ENCODE measurements at regions not wholly inside any gene's neighbourhood (a gene's known extent, or its start where the extent isn't known, plus 50 kb on each side); places are given as distances from the start of the nearest gene placed in this dataset.

DNA sequence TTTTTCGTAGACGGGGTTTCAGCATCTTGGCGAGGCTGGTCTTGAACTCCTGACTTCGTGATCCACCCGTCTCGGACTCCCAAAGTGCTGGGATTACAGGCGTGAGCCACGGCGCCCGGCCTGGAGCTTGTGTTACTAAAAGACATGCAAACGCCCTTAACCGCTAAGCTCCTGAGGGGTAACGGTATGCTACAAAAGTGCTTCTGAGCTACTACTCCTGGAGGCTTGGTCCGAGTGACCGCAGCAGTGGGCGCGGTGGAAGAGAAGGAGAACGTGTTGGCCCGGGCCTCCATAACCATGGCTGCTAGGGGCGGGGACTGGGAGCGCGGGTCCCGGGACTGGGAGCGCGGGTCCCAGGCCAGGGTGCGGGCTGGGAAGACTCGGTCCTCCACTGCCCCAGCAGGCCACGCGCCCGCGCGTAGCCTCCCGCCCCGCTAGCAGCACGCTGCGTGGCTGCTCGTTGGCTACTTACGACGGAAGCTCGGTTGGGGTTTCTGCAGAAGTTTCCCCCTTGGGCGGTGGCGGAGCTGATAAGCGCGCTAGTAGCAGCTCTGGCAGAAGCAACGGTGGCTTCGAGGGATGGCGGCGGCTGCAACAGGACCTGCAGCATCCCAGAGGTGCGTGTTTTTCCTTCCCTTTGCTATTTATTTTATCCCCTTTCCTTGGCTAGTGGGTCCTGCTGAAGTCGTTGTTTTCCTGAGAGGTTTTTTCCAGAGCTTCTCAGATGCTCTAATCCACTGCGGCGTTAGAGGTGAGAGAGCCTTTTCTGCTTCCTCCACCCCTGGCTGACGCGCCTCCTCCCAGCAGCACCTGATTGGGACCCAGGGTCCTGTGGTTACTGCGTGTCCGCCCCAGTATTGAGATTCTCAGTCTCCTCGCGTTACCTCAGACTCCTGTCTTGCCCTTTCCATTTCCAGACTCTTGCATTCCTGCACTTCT is 69.2 kb upstream of the CCDC180 start:
- DNase-seq (ENCODE audit: low spot score), result peak; percentile 90
- peak overlapping the region; percentile 71 for H3K4me2 ChIP-seq
- TF ChIP-seq ZNF331 (CRISPR knock-in tag; IDR thresholded peaks at IDR 0.05; ENCODE audit: low read depth) (no peak), CREB1 (CRISPR knock-in tag; IDR thresholded peaks at IDR 0.05; ENCODE audit: low read depth) (peak; percentile 57), POLR2AphosphoS5 (IDR thresholded peaks at IDR 0.05; ENCODE audit: low read depth) (peak; percentile 58; the same call in 1 of the 2 replicates), REST (IDR thresholded peaks at IDR 0.05; ENCODE audit: unreplicated experiment) (no peak), CTCF (conservative IDR thresholded peaks at IDR 0.05; ENCODE audit: low read depth in 2 of 2) (no peak), ETS1 (IDR thresholded peaks at IDR 0.05) (no peak), ZNF114 (CRISPR knock-in tag; IDR thresholded peaks at IDR 0.05) (peak; percentile 18; the same call in 1 of the 2 replicates)
- Mint-ChIP-seq H3K4me1 (peaks cover 34% of the 10 kb centered on the region), H3K9me3 (no peaks in the 10 kb centered on the region; the same call in 2 of the 3 replicates), H3K27me3 (ENCODE audit: insufficient read depth, low read depth, poor library complexity) (peaks cover 13% of the 10 kb centered on the region), H3K4me3 (peak overlapping the region; percentile 98), H3K27ac (peak overlapping the region; percentile 100), H3K36me3 (ENCODE audit: low read depth) (peaks cover 14% of the 10 kb centered on the region; the same call in 2 of the 3 replicates)
- 0 out of 2 replicates have a peak, but pooled peaks cover 5% of the 10 kb centered on the region for H3K9me2 ChIP-seq (ENCODE audit: insufficient read depth)
- peaks cover 10% of the 10 kb centered on the region for H3K4me1 ChIP-seq (ENCODE audit: insufficient read depth)
- H3K4me3 ChIP-seq, result peak overlapping the region; percentile 94
- no peaks in the 10 kb centered on the region for H3K27me3 ChIP-seq (ENCODE audit: insufficient read depth)
- peak overlapping the region; percentile 91; the same call in 1 of the 2 replicates for H2AFZ ChIP-seq
- ATAC-seq, result peak; percentile 93
- peak overlapping the region; percentile 96 for H3K27ac ChIP-seq (ENCODE audit: low read depth)
- H3K36me3 ChIP-seq (ENCODE audit: insufficient read depth), result no peaks in the 10 kb centered on the region
- no peaks in the 10 kb centered on the region; the same call in 1 of the 2 replicates for H4K20me1 ChIP-seq (replicated peaks; ENCODE audit: insufficient read depth)
- H3K79me2 ChIP-seq (replicated peaks; ENCODE audit: insufficient read depth), result peaks cover 85% of the 10 kb centered on the region
- no peaks in the 10 kb centered on the region for H3F3A ChIP-seq (replicated peaks; ENCODE audit: low read depth)
